WI38 (cell line): ENCODE measurements at regions not wholly inside any gene's neighbourhood (a gene's known extent, or its start where the extent isn't known, plus 50 kb on each side); places are given as distances from the start of the nearest gene placed in this dataset.

Source experiments
- H3K4me3 ChIP-seq: 2 replicates; pipeline ENCODE4 v1.5.1; 2011; ENCODE audit warnings: low read depth, mild to moderate bottlenecking, control low read depth, low read length
- CTCF ChIP-seq: IDR thresholded peaks from 2 replicates; pipeline ENCODE4 v1.5.1; 2012; ENCODE audit warnings: low read depth, mild to moderate bottlenecking, control low read depth, low read length

GRCh38 chr13:23515116-23515515, 55.1 kb upstream of the TNFRSF19 start:
- H3K4me3 ChIP-seq, result no peak overlapping the region
- no peak for TF ChIP-seq CTCF

DNA sequence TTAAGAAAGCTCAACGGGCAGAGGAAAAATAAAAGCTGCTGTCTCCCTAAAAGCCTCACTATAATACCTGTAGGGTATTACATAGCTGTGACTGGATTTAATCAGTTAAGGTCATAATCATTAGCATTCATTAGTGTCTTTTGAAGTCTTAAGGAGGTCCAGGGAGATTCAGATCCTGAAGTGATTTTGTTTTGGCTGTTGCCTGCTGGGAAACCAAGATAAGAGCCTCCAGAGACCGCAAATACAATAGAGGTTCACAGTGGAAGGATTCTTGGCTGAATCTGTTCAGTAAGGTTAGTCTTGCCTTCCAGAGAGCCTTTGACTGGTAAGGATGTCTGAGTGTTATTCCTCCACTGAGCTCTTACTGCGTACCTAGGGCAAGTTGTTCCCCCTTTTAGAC, 54.0 kb upstream of the TNFRSF19 start:
- no peak for TF ChIP-seq CTCF
- no peak overlapping the region for H3K4me3 ChIP-seq

DNA sequence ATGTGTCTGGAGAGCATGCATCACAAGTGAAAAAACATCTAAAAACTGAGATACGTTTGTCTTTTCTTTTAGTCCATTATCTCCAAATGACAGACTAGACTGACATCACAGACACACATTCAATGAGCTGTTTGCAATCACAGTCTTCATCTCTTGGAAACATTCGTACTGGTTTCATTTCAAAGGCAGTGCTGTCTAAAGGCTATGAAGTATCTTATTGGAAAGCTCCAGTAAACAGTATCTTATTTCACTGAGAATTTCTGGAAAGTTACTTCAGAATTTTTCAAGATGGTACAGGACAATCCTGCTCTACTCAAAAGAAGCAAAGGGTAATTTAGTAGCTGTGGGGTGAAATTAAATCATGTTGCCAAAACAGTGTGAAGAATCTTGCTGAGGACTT, 53.5 kb upstream of the TNFRSF19 start:
- no peak overlapping the region for H3K4me3 ChIP-seq
- TF ChIP-seq CTCF, result no peak

GRCh38 chr13:23518231-23518630, 52.0 kb upstream of the TNFRSF19 start:
- no peak for TF ChIP-seq CTCF
- H3K4me3 ChIP-seq, result no peak overlapping the region
